ENCODE measurements at regions not wholly inside any gene's neighbourhood (a gene's known extent, or its start where the extent isn't known, plus 50 kb on each side); places are given as distances from the start of the nearest gene placed in this dataset.
"Not testable (repeated sequence)": the region's sequence is repeated elsewhere in the genome, so short reads cannot be mapped to it uniquely, and the experiment has no call there.

DNA sequence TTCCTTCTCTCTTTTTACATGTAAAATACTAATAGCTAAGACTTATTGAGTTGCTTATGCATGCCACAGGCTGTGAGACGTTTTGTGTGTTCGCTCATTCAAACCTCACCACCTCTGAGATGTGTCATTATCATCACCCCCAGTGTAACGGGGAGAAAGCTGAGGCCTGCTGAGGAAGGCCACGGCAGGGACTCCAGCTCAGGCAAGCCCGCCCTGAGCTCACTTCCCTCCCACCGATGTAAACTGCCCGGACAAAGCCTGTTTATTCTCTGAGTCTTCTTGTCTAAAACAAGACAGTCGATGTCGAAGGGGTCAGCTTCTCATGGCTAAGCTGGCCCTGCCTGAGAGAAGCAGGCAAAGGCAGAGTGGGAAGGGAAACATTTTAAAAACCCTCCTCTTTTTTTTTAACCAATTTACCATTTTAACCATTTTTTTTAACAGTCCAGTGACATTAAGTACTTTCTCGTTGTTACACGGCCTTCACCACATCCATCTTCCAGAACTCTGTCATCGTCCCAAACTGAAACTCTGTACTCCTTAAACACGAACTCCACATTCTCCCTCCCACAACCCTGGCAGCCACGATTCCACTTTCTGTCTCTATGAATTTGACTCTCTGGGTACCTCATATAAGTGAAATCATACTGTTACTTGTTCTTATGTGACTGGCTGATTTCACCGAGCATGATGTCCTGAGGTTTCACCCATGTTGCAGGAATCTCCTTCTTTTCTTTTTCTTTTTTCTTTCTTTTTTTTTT lies 204.8 kb upstream of the GALNT2 start:
- no peak for DNase-seq

DNA sequence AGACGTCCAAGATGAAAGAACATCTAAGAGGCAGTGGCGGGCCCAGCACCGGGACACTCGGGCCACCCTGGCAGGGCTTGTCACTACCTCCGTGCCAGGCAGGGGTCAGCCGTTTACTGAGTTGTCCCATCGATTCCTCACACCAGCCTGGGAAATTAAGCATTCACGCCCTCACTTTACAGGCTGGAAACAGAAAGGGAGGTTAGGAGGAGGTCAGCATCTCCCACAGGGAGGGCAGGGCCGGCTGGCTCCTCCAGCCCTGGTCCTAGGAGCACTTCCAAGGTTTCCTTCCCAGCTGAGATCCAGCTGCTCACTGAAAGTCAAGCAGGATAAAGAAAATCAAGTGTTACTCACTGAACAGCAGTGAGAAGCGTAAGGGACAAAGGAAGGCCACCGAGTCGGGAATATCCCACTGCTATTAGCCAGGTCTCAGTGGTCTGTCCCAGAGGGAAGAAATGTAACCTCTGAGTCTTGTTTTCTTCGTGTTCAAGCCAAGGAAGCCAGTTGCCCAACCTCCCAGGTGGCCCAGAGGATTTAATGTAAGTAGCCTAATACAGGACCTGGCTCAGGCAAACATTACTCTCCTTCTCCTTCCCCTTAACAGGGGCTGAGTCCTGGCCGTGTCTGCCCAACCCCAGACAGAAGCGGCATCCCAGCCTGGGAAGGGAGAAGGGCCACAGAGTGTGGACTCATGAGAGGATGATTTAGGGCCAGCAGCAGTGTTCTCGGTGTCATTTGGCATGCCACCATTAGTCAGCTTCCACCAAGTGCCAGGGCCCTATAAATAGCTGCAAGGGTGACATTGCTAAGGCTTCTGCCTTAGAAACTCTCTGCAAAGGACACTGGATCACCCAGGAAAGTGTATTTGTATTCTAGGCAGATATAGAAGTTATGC lies 203.1 kb upstream of the GALNT2 start:
- no peak for DNase-seq

DNA sequence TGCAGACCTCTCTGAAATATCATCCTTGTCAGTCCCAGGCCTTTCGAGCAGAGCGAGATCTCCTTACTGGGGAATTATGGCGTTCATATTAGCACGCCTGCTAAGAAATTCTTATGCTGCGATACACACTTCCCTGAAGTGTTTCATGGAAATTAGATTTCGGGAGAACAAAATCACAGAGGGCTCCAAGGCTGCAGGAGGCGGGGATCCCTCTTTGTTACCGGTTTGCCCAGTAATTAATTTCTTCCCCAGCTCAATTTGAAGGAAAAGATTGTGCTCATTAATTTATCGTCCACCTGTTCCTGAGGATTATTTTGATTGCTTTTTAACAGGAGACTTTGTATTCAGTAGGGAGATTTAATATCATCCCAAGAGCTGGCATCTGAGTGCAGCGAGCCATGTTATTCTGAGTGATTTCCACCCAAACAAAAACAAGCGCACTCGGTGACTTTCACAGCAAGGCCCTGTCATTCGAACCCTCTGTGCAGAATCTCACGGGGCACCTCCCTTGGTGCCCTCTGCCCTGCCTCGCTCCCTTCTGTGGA lies 202.3 kb upstream of the GALNT2 start:
- no peak for DNase-seq

DNA sequence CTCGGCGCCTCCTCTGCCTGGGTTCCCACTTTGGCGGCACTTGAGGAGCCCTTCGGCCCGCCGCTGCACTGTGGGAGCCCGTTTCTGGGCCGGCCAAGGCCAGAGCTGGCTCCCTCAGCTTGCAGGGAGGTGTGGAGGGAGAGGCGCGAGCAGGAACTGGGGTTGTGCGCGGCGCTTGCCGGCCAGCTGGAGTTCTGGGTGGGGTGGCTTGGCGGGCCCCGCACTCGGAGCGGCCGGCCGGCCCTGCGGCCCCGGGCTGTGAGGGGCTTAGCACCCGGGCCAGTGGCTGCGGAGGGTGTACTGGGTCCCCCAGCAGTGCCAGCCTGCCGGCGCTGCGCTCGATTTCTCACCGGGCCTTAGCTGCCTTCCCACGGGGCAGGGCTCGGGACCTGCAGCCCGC lies 201.7 kb upstream of the GALNT2 start:
- DNase-seq, result not testable (repeated sequence)

DNA sequence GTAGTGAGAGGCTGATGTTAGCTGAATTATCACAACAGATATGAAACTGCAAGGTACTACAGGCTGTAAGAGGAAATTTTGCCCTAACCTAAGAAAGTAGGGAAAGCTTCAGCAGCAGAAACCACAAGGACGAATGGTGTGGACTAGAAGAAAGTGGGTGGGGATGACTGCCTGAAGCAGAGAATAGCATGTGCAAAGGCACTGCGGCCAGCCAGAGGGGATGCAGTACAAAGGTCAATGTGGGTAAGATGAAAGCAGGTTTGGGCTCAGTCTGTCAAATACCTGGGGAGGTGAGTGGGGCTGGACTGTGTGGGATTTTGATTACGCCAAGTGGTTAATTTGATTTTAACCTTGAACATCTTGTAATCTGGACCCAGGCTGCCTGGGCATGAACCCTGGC lies 199.3 kb upstream of the GALNT2 start:
- DNase-seq, result no peak

DNA sequence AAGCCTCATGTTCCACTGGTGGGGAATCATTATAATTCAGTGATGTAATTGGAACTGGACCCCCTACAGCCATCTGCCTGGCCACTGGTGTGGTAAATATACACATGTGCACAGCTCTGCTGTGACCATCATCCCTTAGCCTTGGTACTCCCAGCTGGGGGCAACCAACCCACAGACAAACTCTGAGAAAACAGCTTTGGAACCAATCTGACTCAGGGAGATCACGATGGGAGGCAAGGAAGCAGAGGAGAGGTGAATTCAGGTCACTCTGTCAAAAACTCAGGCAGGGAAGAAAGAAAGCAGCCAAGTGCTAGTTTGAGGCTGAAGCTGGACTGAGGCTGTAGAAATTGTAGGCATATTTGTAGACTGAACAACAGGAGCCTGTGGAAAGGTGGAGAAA lies 197.8 kb upstream of the GALNT2 start:
- no peak for DNase-seq

DNA sequence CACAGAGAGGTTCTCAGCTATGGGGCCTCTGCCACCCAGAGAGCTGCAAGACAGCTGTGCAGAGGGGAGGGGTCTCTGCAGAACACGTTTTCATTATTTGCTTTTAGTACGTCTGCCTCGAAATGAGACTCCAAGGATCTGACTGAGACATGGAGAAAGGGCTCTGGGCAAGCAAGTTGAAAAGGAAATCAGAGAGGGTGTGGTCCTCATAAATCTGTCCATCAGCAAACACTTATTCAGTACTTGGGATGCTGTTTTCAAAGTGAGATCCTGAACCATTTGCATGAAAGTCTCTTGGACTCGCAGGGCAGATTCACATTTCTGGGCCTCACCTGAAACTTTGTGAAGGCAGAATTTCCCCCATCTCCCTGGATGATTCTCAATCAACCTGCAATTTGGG lies 197.4 kb upstream of the GALNT2 start:
- no peak for DNase-seq

DNA sequence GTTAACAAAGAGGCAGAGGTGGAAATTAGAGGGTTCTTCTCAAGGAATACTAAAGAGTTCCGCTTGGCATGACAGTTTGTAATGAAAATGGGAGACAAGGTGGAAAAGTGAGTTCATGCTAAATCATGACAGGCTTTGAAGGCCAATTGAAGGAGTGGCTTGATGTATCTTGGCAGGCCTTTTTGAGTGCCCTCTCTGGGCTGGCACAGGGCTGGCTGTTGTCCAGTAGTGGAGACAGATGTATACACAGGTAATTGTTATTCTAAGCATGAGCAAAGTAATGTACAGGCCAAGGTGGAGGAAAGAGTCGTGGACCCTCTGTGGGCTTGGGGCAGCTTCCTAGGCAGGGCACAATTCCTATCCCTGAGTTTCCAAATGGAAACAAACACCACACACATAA lies 196.7 kb upstream of the GALNT2 start:
- DNase-seq, result no peak

DNA sequence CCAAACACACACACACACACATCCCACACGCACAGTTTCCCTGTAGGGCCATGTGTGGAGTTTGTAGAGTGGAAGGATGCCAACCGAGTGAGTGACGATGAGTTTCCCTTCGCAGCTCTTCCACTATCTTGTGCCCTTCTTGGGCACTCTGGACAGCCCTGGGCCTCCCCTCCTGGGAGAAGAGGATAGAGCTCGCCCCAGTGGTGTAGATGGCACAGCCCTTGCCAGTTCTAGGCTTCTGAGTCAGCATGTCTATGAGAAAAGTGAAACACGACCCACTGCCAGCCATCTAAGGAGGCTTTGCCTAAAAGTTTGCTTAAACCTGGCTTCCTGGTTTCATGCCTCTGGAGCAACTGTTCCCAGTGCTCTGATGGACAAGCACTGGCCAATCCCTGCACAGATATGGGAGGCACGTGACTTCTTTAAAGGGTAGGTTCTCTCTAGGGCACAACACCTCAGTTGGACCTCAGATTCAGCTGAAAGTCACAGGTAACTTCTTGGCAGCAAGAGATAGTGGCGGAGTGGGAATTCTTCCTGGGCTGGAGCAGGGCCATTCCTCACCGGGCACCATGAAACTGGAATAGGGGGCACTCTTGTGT lies 195.9 kb upstream of the GALNT2 start:
- DNase-seq, result no peak

DNA sequence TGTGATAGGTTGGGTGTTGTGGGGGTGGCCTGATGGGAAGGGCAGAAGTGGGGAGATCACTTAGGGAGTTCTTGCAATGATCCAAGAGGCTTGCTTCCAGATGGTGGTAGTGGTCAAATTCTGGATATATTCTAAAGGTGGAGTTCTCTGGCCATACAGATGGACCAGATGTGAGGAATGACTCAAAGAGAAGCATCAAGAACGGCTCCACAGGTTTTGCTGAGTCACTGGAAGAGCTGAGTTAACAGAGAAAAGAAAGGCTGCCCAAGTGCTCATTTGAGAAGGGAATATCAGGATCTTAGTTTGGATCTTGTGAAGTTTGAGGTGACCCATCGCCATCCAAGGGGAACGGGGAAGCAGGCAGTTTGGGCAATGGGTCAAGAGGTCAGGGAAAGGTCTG lies 192.9 kb upstream of the GALNT2 start:
- no peak for DNase-seq

DNA sequence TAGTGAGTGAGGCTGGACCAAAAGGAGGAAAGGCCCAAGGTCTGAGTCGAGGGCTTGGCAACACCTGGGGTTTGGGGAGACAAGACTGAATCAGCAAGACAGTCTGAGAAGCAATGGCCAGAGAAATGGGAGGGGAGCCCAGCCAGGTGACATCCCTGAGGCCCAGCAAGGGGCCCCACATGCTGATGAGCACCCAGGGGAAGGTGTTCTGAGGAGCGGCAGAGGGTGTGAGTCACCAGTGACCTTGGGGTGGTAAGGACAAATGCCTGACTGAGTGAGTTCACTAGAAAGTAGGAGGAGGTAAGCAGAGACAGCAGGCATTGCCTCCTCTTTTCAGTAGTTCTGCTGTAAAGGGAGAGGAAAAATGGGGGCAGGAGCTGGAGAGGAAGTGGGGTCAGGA lies 192.4 kb upstream of the GALNT2 start:
- DNase-seq, result no peak

DNA sequence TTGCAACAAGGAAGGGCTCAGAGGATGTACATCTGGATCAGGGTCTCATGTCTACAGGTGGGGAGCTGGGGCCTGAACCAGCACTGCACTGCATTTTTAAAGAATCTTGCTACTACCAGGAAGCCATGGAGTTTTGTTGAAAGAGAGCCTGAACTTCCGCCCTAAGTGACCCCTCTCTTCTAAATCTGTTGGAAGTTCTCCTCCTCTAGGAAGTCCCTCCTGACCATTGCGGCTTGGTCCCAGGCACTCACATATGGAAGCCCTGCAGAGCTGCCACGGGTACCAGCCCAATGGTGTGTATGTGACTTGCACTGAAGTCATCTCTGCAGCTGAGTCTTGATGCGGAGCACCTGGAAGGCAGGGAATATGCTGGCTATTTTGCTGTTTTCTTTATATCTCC lies 192.0 kb upstream of the GALNT2 start:
- DNase-seq, result no peak

DNA sequence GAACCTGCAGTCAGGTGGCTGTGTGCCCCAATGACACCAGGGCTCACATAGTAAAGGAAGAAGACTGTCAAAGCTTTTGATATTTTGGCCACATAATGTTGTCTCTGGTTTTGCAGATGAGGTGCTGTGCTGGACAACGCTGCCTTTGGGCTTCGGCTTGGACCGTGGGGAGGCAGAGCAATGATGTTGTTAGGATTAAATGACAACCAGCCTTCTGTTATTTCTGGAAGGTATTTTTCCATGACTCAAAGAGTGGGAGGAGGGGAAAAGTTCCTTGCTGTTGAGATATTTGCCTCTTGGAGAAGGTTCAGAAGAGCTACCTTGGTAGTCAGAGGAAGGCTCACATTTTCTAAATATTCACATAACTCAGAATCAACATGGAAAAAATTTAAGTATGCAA lies 187.3 kb upstream of the GALNT2 start:
- no peak for DNase-seq

DNA sequence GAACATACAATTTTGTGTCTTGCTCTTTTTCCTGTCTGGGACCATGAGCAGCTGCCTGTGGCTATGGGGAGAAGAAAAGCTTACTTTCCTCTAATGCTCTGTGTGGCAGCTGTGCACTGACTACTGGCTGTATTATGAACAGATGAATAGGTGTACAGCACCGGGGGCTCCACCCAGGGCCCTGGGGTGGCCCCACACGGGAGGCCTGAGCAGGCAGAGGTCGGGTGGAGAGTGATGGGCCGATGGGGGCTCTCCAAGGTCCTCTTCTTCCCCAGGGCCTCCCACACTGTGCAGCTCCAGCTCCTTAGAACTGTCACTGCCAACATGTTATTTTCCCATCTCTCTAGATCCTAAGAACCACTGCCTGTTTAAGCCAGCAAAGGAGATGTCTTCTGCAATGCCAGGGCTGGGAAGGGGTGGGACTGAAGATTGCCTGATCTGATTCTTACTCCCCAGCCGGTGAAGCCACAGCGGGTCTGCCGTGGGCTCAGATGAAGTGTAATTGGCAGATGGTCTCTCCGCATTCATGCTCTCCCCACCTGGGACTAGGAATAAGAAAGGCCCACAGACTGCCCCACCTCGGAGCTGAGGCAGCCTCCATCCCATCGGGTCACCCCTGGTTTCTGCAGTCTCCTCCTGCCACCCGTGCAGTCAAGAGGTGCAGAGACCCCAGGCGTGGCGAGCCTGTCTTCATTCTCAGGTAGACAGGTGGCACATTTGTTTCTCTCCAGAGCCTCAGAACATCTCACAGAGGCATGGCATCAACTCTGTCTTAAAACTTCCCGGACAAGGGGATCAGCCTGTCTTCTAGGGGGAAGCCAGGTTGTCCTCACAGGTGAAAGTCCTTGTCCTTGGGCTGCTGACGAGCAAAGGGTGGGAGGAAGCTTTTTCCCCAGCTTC lies 186.5 kb upstream of the GALNT2 start:
- DNase-seq, result no peak

DNA sequence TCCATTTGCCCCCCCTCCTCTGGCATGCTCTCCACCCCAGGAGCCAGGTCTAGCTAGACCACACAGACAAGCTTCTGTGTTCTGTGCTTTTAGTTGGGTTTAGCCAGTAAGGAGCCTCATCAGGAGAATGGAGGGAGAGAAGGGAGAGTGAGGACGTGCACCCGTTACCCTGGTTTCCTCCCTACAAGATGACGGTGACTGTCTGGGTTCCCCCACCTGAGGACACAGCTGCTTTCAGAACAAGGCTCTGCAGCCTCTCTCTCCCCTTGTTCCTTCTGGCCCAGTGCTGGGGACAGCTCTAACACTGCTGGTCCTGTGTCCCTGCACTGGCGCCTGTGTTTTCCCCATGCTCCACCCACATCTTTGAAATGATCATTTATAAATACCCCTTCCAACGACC lies 184.4 kb upstream of the GALNT2 start:
- DNase-seq, result no peak

DNA sequence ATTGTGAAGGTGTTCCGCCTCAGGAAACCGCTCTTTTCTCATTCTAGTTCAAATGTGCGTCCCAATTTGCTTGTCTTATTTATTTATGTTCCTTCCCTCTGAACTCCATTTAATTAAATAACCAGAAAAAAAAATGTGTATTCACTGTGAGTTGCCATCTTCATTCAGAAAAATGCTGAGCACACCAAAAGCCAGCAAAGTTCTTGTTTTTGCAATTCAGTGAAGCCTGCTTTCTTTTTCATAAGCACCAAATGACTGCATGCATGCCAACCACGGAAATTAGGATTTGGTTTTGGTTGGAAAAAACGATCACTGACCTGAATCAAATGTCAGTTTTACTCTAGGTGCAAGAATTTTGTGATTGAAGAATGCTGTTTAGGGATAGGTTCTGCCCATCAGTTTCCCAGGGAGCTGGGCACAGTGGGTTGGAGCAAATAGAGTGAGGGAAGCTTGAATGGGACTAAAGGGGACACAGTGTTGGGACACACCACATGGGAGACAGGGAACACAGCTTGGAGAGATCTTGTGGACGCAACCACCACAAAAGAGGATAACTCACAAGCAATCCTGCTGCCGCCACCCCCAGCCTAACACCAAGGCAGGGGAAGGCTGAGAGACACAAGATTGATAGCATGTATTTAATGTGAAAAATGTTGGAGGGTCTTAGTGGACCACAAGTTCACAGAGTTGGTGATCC lies 183.4 kb upstream of the GALNT2 start:
- no peak for DNase-seq

DNA sequence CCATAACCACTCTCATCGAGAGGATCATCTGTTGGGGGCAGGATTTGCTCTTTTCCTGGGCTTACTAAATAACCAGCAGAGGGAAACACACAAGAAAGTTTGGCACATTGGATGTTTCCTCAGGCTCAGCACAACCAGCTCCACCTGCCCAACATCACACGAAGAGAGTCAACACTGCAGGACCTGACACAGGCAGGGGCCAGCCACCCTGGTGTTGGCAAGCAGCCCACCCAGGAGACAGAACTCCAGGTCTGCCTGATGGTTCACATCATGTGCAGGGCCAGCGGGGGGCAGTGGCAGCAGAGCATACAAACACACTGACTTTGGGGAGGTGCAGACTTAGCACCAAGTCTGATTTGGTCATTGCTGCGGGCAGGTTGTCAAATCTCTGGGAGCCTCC lies 182.3 kb upstream of the GALNT2 start:
- DNase-seq, result no peak

DNA sequence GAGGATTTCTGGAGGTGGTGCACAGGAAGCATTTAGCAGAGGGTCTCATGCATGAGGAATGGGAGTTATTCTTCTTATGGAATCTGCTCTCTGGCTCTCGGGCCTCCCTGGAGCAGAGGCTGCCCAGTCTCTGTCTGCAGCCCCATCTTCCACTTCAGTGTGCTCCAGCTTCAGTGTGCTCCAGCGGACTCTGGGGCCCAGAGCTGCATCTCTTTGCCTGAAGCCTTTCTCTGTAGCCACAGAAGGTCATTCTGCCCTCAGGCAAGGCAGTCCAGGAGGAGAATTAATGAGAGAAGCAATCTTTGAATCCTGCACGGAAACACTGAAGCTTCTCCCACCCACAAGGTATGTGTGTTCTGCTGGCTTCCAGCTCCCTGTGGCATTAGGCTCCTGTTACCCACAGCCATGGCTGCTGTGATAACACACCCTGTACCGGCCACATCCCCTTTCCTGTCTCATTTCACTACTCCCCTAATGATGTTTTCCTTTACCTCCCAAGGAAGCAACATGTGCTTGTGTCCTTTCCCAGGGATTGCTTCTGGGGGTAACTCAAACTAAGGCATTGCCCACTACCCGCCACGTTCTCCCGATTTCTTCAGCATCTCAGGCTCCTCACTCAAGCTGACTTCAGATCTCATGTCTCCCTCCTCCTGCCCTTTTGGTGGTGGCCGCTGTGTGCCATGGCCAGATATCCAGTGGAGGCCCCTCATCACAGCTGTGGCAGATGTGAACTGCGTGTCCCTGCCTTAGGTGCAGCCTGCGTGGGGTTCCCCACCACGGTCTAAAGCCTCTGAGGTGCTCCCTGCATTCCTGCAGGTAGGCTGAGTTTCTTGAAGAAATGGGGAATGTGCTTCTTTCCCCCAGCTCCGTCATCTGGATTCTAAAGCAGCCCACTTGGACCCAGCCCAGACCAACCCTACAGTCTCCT lies 181.2 kb upstream of the GALNT2 start:
- peak; percentile 18 for DNase-seq

DNA sequence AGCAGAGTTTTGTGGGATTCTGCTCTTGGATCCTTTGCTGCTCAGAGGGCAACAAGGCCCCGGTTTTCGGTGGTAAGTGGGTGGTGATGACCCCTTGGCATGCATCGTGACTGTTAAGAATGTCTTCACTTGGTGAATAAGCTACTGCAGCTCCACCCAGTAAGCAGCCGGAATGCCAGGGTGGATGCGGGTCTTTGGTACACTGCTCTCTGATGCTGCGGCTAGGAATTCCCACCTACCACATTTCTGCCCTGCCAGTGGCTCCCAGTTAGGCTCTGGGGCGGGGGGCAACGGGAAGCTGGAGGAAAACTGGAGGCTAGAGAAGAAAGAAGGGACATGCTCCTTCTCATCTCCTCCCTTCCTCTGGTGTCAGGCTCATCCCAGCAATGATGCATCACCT lies 180.4 kb upstream of the GALNT2 start:
- DNase-seq, result no peak

DNA sequence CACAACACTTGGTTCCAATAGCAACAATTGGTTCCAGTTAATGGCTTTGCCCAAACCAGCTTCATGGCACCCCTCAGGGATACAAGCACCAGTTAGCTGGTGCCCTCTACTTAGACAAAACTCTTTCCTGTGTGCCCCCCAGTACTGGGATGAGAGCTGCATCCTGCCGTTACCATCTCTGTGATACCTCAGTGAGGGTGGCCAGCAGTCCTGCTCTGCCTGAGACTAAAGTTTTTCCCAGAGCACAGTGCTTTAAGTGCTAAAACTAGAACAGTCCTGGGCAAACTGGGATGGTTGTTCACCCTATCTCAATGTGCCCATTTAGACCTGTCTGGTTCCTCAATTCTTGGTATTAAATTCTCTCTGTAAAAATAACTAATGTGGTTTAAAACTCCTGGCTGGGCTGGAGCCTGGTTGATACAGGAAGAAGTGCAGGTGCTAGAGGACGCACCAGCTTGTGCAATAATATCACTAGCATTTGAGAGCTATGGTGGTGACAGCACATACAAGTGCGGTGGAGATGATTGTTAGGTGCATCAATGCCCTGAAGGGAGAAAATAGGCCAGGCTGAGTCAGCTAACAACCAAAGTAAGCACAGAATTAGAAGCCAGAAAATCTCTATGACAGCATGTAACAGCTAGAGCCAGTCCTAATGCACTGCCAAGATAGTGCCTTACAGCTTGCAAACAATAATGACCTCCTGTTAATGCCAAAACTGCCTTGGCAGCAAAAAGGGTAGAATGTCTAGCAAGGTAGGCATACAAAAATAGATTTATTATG lies 179.8 kb upstream of the GALNT2 start:
- DNase-seq, result peak; percentile 74

Measured in EL (cell line).